ENCODE measurements at regions not wholly inside any gene's neighbourhood (a gene's known extent, or its start where the extent isn't known, plus 50 kb on each side); places are given as distances from the start of the nearest gene placed in this dataset.

GRCh38 chr17:79137015-79137788 lies 62.6 kb downstream of the ENGASE start:
- DNase-seq, result no peak
- peaks cover 7% of the 10 kb centered on the region for H3K9me3 Mint-ChIP-seq (ENCODE audit: low read depth)
- H3K27ac Mint-ChIP-seq, result no peak overlapping the region
- no peak overlapping the region for H3K4me3 Mint-ChIP-seq
- CTCF ChIA-PET, result no interaction called here
- no peak for ATAC-seq
- no peaks in the 10 kb centered on the region for H3K36me3 Mint-ChIP-seq
- H3K27me3 Mint-ChIP-seq, result peaks cover 3% of the 10 kb centered on the region
- no peaks in the 10 kb centered on the region for H3K4me1 Mint-ChIP-seq

GRCh38 chr17:79136596-79136995 lies 62.0 kb downstream of the ENGASE start:
- H3K9me3 Mint-ChIP-seq (ENCODE audit: low read depth), result peaks cover 7% of the 10 kb centered on the region
- no peaks in the 10 kb centered on the region for H3K4me1 Mint-ChIP-seq
- H3K27me3 Mint-ChIP-seq, result peaks cover 1% of the 10 kb centered on the region
- CTCF ChIA-PET, result no interaction called here
- no peak overlapping the region for H3K4me3 Mint-ChIP-seq
- ATAC-seq (no peak), DNase-seq (no peak)
- H3K27ac Mint-ChIP-seq, result no peak overlapping the region
- H3K36me3 Mint-ChIP-seq, result no peaks in the 10 kb centered on the region
